ENCODE measurements at regions not wholly inside any gene's neighbourhood (a gene's known extent, or its start where the extent isn't known, plus 50 kb on each side); places are given as distances from the start of the nearest gene placed in this dataset.

GRCh38 chr11:133606124-133606523, 73.8 kb upstream of the OPCML start:
- H3K9me3 ChIP-seq = peaks cover 3 to 15% (median 8%) of the 10 kb centered on the region in 4 donors
- DNase-seq = no peak
- no peak overlapping the region for H3K4me3 ChIP-seq
- no peaks in the 10 kb centered on the region for H3K36me3 ChIP-seq
- no peak overlapping the region for H3K27ac ChIP-seq
- no peaks in the 10 kb centered on the region for H3K4me1 ChIP-seq
- WGBS, 5 donors = 81 to 88% (median 85%) methylated on average over 3 of the region's 3 CpGs
- TF ChIP-seq POLR2A (IDR thresholded peaks at IDR 0.05) (no peak), EP300 (IDR thresholded peaks at IDR 0.05) (no peak), POLR2AphosphoS5 (IDR thresholded peaks at IDR 0.05) (no peak), CTCF (IDR thresholded peaks at IDR 0.05) (no peak)
- intact Hi-C loops (cut with DNase I; ENCODE audit: low total_unique reads) = no loop called here
- peaks cover 0 to 4% (median 0%) of the 10 kb centered on the region in 3 donors for H3K27me3 ChIP-seq

GRCh38 chr11:133605482-133605881, 73.2 kb upstream of the OPCML start:
- H3K4me3 ChIP-seq = no peak overlapping the region
- no peaks in the 10 kb centered on the region for H3K36me3 ChIP-seq
- intact Hi-C loops (cut with DNase I; ENCODE audit: low total_unique reads) = no loop called here
- DNase-seq = no peak
- no peak overlapping the region for H3K27ac ChIP-seq
- 47 to 63% (median 61%) methylated on average over 2 of the region's 2 CpGs for WGBS, 5 donors
- H3K4me1 ChIP-seq = no peaks in the 10 kb centered on the region
- TF ChIP-seq CTCF (IDR thresholded peaks at IDR 0.05) (no peak), EP300 (IDR thresholded peaks at IDR 0.05) (no peak), POLR2A (IDR thresholded peaks at IDR 0.05) (no peak), POLR2AphosphoS5 (IDR thresholded peaks at IDR 0.05) (no peak)
- H3K9me3 ChIP-seq = peaks cover 0 to 10% (median 6%) of the 10 kb centered on the region in 4 donors
- H3K27me3 ChIP-seq = peaks cover 0 to 4% (median 0%) of the 10 kb centered on the region in 3 donors

GRCh38 chr11:133601641-133602040, 69.3 kb upstream of the OPCML start:
- TF ChIP-seq EP300 (IDR thresholded peaks at IDR 0.05) = no peak
- no peak for TF ChIP-seq CTCF (IDR thresholded peaks at IDR 0.05)
- no peak for TF ChIP-seq POLR2AphosphoS5 (IDR thresholded peaks at IDR 0.05)
- TF ChIP-seq POLR2A (IDR thresholded peaks at IDR 0.05) = no peak
- Histone ChIP-seq H3K9me3 (no peaks in the 10 kb centered on the region), H3K27me3 (peaks cover 0 to 4% (median 0%) of the 10 kb centered on the region in 3 donors), H3K27ac (no peak overlapping the region), H3K4me3 (no peak overlapping the region), H3K36me3 (no peaks in the 10 kb centered on the region), H3K4me1 (no peaks in the 10 kb centered on the region)
- 69 to 82% (median 80%) methylated on average over 3 of the region's 3 CpGs for WGBS, 5 donors
- intact Hi-C loops (cut with DNase I; ENCODE audit: low total_unique reads) = no loop called here
- no peak for DNase-seq

- Histone ChIP-seq H3K9me3 (no peaks in the 10 kb centered on the region), H3K36me3 (no peaks in the 10 kb centered on the region), H3K4me1 (no peaks in the 10 kb centered on the region), H3K27ac (no peak overlapping the region), H3K4me3 (no peak overlapping the region), H3K27me3 (peaks cover 0 to 4% (median 0%) of the 10 kb centered on the region in 3 donors)
- WGBS, 5 donors = 33 to 63% (median 45%) methylated on average over 5 to 6 of the region's 6 CpGs
- DNase-seq = no peak
- TF ChIP-seq POLR2A (IDR thresholded peaks at IDR 0.05) = no peak
- no peak for TF ChIP-seq EP300 (IDR thresholded peaks at IDR 0.05)
- no peak for TF ChIP-seq POLR2AphosphoS5 (IDR thresholded peaks at IDR 0.05)
- TF ChIP-seq CTCF (IDR thresholded peaks at IDR 0.05) = no peak
- intact Hi-C loops (cut with DNase I; ENCODE audit: low total_unique reads) = no loop called here
Observed at GRCh38 chr11:133600786-133601185, 68.5 kb upstream of the OPCML start.

All from stomach (tissue), 8 donors.